Esophagus squamous epithelium (tissue), 4 donors: ENCODE measurements at regions not wholly inside any gene's neighbourhood (a gene's known extent, or its start where the extent isn't known, plus 50 kb on each side); places are given as distances from the start of the nearest gene placed in this dataset.

ENCODE experiments used
- POLR2A ChIP-seq, 4 donors: fragments of 450-650 bp; IDR thresholded peaks; one replicate each; pipeline ENCODE4 v1.6.1; 2017; ENCODE audit warnings: antibody characterized with exemption in 4 of 4, mild to moderate bottlenecking in 4 of 4, moderate library complexity in 3 of 4
- TF ChIP-seq, protein P1 (sequence below), 6 experiments: fragments of 450-650 bp in 4 of 6; fragments of 200-600 bp in 2 of 6; sonication (generic) in 2 of 6; IDR thresholded peaks; one replicate each; pipeline ENCODE4 v1.5.1; 2016 to 2019; ENCODE audit warnings: antibody characterized with exemption in 6 of 6, mild to moderate bottlenecking in 4 of 6, moderate library complexity in 4 of 6

DNA sequence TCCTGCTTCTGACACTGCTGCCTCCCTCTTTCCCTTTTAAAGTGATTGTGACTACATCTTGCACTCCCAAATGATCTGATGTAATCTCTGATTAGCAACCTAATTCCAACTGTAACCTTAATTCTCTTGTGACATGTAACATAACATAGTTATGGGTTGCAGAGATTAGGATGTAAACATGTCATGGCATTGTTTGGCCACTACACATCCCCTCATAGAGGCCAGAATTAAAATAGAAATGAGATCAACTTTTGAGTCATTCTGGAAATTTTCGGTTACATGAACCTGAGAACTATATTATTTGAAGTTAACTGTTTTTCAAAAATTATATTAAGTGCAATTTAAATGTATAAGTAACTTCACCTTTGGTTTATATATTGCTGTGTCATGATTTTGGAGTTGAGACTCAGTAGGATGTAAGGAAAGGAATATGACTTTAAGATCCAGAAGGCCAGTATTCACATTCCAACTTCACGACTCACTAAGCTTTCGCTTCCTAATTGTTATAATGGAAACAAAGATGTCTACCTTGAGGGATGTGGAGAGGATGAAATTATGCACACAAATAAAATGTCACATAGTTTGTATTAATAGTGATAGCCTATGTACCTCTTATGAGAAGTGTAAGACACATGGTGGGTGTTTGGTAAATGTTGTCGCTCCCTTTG, 611.9 kb upstream of the MAP3K7 start:
- TF ChIP-seq, protein P1, sequence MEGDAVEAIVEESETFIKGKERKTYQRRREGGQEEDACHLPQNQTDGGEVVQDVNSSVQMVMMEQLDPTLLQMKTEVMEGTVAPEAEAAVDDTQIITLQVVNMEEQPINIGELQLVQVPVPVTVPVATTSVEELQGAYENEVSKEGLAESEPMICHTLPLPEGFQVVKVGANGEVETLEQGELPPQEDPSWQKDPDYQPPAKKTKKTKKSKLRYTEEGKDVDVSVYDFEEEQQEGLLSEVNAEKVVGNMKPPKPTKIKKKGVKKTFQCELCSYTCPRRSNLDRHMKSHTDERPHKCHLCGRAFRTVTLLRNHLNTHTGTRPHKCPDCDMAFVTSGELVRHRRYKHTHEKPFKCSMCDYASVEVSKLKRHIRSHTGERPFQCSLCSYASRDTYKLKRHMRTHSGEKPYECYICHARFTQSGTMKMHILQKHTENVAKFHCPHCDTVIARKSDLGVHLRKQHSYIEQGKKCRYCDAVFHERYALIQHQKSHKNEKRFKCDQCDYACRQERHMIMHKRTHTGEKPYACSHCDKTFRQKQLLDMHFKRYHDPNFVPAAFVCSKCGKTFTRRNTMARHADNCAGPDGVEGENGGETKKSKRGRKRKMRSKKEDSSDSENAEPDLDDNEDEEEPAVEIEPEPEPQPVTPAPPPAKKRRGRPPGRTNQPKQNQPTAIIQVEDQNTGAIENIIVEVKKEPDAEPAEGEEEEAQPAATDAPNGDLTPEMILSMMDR (IDR thresholded peaks at IDR 0.05), result no peak
- TF ChIP-seq POLR2A (IDR thresholded peaks at IDR 0.05), result no peak
